IMR-90 (cell line): ENCODE measurements at regions not wholly inside any gene's neighbourhood (a gene's known extent, or its start where the extent isn't known, plus 50 kb on each side); places are given as distances from the start of the nearest gene placed in this dataset.

Source experiments
- ATAC-seq: fragments of 200-7000 bp; cut with Tn5 transposase; 2 replicates; pipeline ENCODE4 v1.9.1; 2020; ENCODE audit warnings: low read depth, mild to moderate bottlenecking, moderate library complexity
- BruUV-seq: library from RNA; stranded (reverse); fragments of 400-500 nt; replicated peaks from 2 replicates; lab custom pipeline; 2021; lab: Mats Ljungman, UMichigan
- CTCF ChIA-PET: fragments of 300-600 bp; formaldehyde crosslinking; extraction: SDS; loops from one replicate; lab custom pipeline; 2021; ENCODE audit warnings: antibody characterized with exemption; lab: Yijun Ruan, JAX
- POLR2A ChIA-PET: fragments of 300-600 bp; sonication (Branson Sonifier 250); formaldehyde crosslinking; loops from one replicate; lab custom pipeline; 2022; ENCODE audit warnings: antibody characterized with exemption; ENCODE audit not compliant: unreplicated experiment; lab: Charles Lee
- DNase-seq: peaks from one replicate; pipeline ENCODE4 v3.0.0; 2013
- H2AFZ ChIP-seq: replicated peaks from 2 replicates; pipeline ENCODE3; 2013; ENCODE audit warnings: low read length, mild to moderate bottlenecking; ENCODE audit not compliant: poor library complexity
- H2AK5ac ChIP-seq: 2 replicates; pipeline ENCODE4 v1.6.1; 2013; ENCODE audit warnings: low read depth, low read length, inconsistent platforms
- H2AK9ac ChIP-seq: replicated peaks from 2 replicates; pipeline ENCODE3; 2013; ENCODE audit warnings: mild to moderate bottlenecking, low read depth, low read length, moderate library complexity; ENCODE audit not compliant: poor library complexity
- H2BK120ac ChIP-seq: 2 replicates; pipeline ENCODE4 v1.6.1; 2013; ENCODE audit warnings: low read depth, low read length, inconsistent platforms
- H2BK15ac ChIP-seq: 3 replicates; pipeline ENCODE4 v1.6.1; 2013; ENCODE audit warnings: low read depth, low read length, inconsistent platforms
- H2BK20ac ChIP-seq: 2 replicates; pipeline ENCODE4 v1.6.1; 2013; ENCODE audit warnings: low read depth, mild to moderate bottlenecking, inconsistent platforms, low read length, moderate library complexity
- H2BK5ac ChIP-seq: 2 replicates; pipeline ENCODE4 v1.6.1; 2013; ENCODE audit warnings: mild to moderate bottlenecking, low read depth, low read length, inconsistent platforms; ENCODE audit not compliant: poor library complexity, severe bottlenecking
- H3K14ac ChIP-seq: replicated peaks from 2 replicates; pipeline ENCODE4 v1.6.1; 2013; ENCODE audit warnings: low read depth, low read length, inconsistent platforms
- H3K18ac ChIP-seq: 2 replicates; pipeline ENCODE4 v1.6.1; 2013; ENCODE audit warnings: low read depth, low read length, control low read depth
- H3K23ac ChIP-seq: 2 replicates; pipeline ENCODE4 v1.6.1; 2013; ENCODE audit warnings: low read depth, low read length, inconsistent platforms
- H3K27ac ChIP-seq: 2 replicates; pipeline ENCODE4 v1.5.1; 2013; ENCODE audit warnings: mild to moderate bottlenecking, control low read depth, low read length; ENCODE audit not compliant: insufficient read depth
- H3K27me3 ChIP-seq: 2 replicates; pipeline ENCODE4 v1.6.1; 2013; ENCODE audit warnings: low read length; ENCODE audit not compliant: control insufficient read depth, insufficient read depth
- H3K36me3 ChIP-seq: 2 replicates; pipeline ENCODE4 v1.6.1; 2013; ENCODE audit warnings: low read length, mixed read lengths; ENCODE audit not compliant: control insufficient read depth, insufficient read depth
- H3K4ac ChIP-seq: 2 replicates; pipeline ENCODE4 v1.6.1; 2013; ENCODE audit warnings: low read depth, low read length, inconsistent platforms
- H3K4me1 ChIP-seq: 2 replicates; pipeline ENCODE4 v1.6.1; 2013; ENCODE audit warnings: low read length, mixed read lengths; ENCODE audit not compliant: control insufficient read depth, insufficient read depth
- H3K4me2 ChIP-seq: 2 replicates; pipeline ENCODE4 v1.6.1; 2013; ENCODE audit warnings: low read depth, mild to moderate bottlenecking, control low read depth, low read length, moderate library complexity
- H3K4me3 ChIP-seq: 2 replicates; pipeline ENCODE4 v1.5.1; 2013; ENCODE audit warnings: low read depth, mild to moderate bottlenecking, control low read depth, low read length, moderate library complexity; ENCODE audit not compliant: insufficient read depth
- H3K56ac ChIP-seq: 2 replicates; pipeline ENCODE4 v1.6.1; 2013; ENCODE audit warnings: low read length, inconsistent platforms; ENCODE audit not compliant: insufficient read depth; ENCODE audit errors: extremely low read depth
- H3K79me1 ChIP-seq, 2 experiments: 2 replicates each; pipeline ENCODE4 v1.6.1; 2013; ENCODE audit warnings: low read length in 2 of 2, inconsistent platforms in 1 of 2, low read depth in 1 of 2
- H3K9ac ChIP-seq: 2 replicates; pipeline ENCODE4 v1.6.1; 2013; ENCODE audit warnings: low read depth, low read length, control low read depth
- H3K9me1 ChIP-seq: 2 replicates; pipeline ENCODE4 v1.6.1; 2013; ENCODE audit warnings: low read length, inconsistent platforms; ENCODE audit not compliant: insufficient read depth
- H3K9me3 ChIP-seq: 2 replicates; pipeline ENCODE4 v1.6.1; 2013; ENCODE audit warnings: low read length; ENCODE audit not compliant: control insufficient read depth, insufficient read depth
- H4K20me1 ChIP-seq: 2 replicates; pipeline ENCODE4 v1.6.1; 2013; ENCODE audit warnings: low read length, inconsistent platforms; ENCODE audit not compliant: insufficient read depth
- H4K5ac ChIP-seq: 2 replicates; pipeline ENCODE4 v1.6.1; 2013; ENCODE audit warnings: mild to moderate bottlenecking, low read depth, low read length, control low read depth
- H4K8ac ChIP-seq, 2 experiments: 2 replicates each; pipeline ENCODE4 v1.6.1; 2013; ENCODE audit warnings: low read depth in 2 of 2, low read length in 2 of 2, control low read depth in 1 of 2, inconsistent platforms in 1 of 2
- H4K91ac ChIP-seq: 2 replicates; pipeline ENCODE4 v1.6.1; 2013; ENCODE audit warnings: low read depth, low read length, inconsistent platforms; ENCODE audit not compliant: insufficient read depth
- MAFK ChIP-seq: IDR thresholded peaks from 2 replicates; pipeline ENCODE4 v1.6.1; 2012; ENCODE audit warnings: low read depth, low read length, improper control_type of control experiment
- WGBS, 2 experiments: methylation state at CpG; one replicate each; pipeline versions ENCODE4 v1.1.5 to v1.1.7; 2013; ENCODE audit warnings: missing lambda C conversion rate in 2 of 2; ENCODE audit not compliant: insufficient read length in 1 of 2; ENCODE audit errors: extremely low coverage in 2 of 2; 5-methylcytosine and 5-hydroxymethylcytosine counted together
- dilution Hi-C: fragments of 300-500 bp; cut with HindIII; formaldehyde crosslinking; loops from one replicate; pipeline ENCODE4 v1.14.3; 2018; ENCODE audit warnings: low sequenced_read_pairs; ENCODE audit not compliant: unreplicated experiment
- in situ Hi-C: fragments of 300-500 bp; cut with MboI; formaldehyde crosslinking; loops from 3 replicates; pipeline ENCODE4 v1.14.3; 2019; ENCODE audit warnings: low sequenced_read_pairs, inconsistent platforms, mixed read lengths
- intact Hi-C: fragments of 100-400 bp; cut with micrococcal nuclease; formaldehyde crosslinking; loops from 2 replicates; pipeline ENCODE4 v1.10.0; 2022

GRCh38 chr3:40681658-40682055, 156.9 kb downstream of the ZNF621 start:
- WGBS, 2 experiments, result no CpG with 5 or more reads among the region's 1 CpG
- no peaks in the 10 kb centered on the region for H4K20me1 ChIP-seq

More at GRCh38 chr3:40681658-40682055, 156.9 kb downstream of the ZNF621 start:
- no peak overlapping the region for H3K27ac ChIP-seq
- H2BK5ac ChIP-seq, result no peak overlapping the region
- POLR2A ChIA-PET, result no interaction called here
- no peak overlapping the region for H2BK120ac ChIP-seq
- H2BK15ac ChIP-seq, result no peak overlapping the region
- no peak overlapping the region for H4K91ac ChIP-seq
- no peak overlapping the region for H2AFZ ChIP-seq
- ATAC-seq (no peak), DNase-seq (no peak)
- no peaks in the 10 kb centered on the region for H3K9me3 ChIP-seq
- no peak overlapping the region for H2AK5ac ChIP-seq
- no peaks in the 10 kb centered on the region for H3K27me3 ChIP-seq
- TF ChIP-seq MAFK, result no peak
- no peak overlapping the region for H4K8ac ChIP-seq
- no peak overlapping the region for H3K18ac ChIP-seq
- H3K4me2 ChIP-seq, result no peak overlapping the region
- no peak overlapping the region for H3K14ac ChIP-seq
- no TSS peak for BruUV-seq
- H3K56ac ChIP-seq, result no peak overlapping the region
- no peaks in the 10 kb centered on the region for H3K9me1 ChIP-seq
- no peak overlapping the region for H3K4me3 ChIP-seq
- intact Hi-C loops (no loop called here), dilution Hi-C loops (no loop called here), in situ Hi-C loops (no loop called here)
- no peak overlapping the region for H2AK9ac ChIP-seq
- H2BK20ac ChIP-seq, result no peak overlapping the region
- no peaks in the 10 kb centered on the region for H3K4me1 ChIP-seq
- H3K4ac ChIP-seq, result no peak overlapping the region
- H3K36me3 ChIP-seq, result no peaks in the 10 kb centered on the region
- H3K23ac ChIP-seq, result no peak overlapping the region
- H4K5ac ChIP-seq, result no peak overlapping the region
- CTCF ChIA-PET, result no interaction called here
- no peaks in the 10 kb centered on the region for H3K79me1 ChIP-seq
- H3K9ac ChIP-seq, result no peak overlapping the region
